NCI-H2196 (cell line): ENCODE measurements at regions not wholly inside any gene's neighbourhood (a gene's known extent, or its start where the extent isn't known, plus 50 kb on each side); places are given as distances from the start of the nearest gene placed in this dataset.
"Not testable (repeated sequence)": the region's sequence is repeated elsewhere in the genome, so short reads cannot be mapped to it uniquely, and the experiment has no call there.

Experiments used
- DNase-seq: peaks from one replicate; lab custom pipeline; 2025; ENCODE audit not compliant: unreplicated experiment; lab: John Stamatoyannopoulos, UW

- DNase-seq: no peak
Measured at GRCh38 chr12:11535127-11535526, 114.3 kb upstream of the ETV6 start.

- DNase-seq: no peak
Measured at GRCh38 chr12:11539156-11539555, 110.3 kb upstream of the ETV6 start.

- DNase-seq: no peak
Measured at GRCh38 chr12:11540156-11540555, 109.3 kb upstream of the ETV6 start.

GRCh38 chr12:11540615-11541310, 108.7 kb upstream of the ETV6 start:
- DNase-seq: no peak

- no peak for DNase-seq
Measured at GRCh38 chr12:11542599-11542998, 106.9 kb upstream of the ETV6 start.

GRCh38 chr12:11543457-11544158, 105.9 kb upstream of the ETV6 start:
- no peak for DNase-seq

GRCh38 chr12:11545484-11546330, 103.8 kb upstream of the ETV6 start:
- no peak for DNase-seq

GRCh38 chr12:11546582-11547270, 102.7 kb upstream of the ETV6 start:
- not testable (repeated sequence) for DNase-seq

GRCh38 chr12:11547271-11547646, 102.2 kb upstream of the ETV6 start:
- DNase-seq: not testable (repeated sequence)

- no peak for DNase-seq
Measured at GRCh38 chr12:11549119-11549518, 100.4 kb upstream of the ETV6 start.

- DNase-seq: peak; percentile 48
Measured at GRCh38 chr12:11553871-11554533, 95.5 kb upstream of the ETV6 start.

GRCh38 chr12:11555195-11555594, 94.3 kb upstream of the ETV6 start:
- DNase-seq: no peak

GRCh38 chr12:11555743-11556625, 93.5 kb upstream of the ETV6 start:
- no peak for DNase-seq

GRCh38 chr12:11556682-11557081, 92.8 kb upstream of the ETV6 start:
- no peak for DNase-seq

- DNase-seq: no peak
Measured at GRCh38 chr12:11559626-11560340, 89.7 kb upstream of the ETV6 start.

- DNase-seq: no peak
Measured at GRCh38 chr12:11561411-11561810, 88.1 kb upstream of the ETV6 start.

- DNase-seq: no peak
Measured at GRCh38 chr12:11563785-11564739, 85.4 kb upstream of the ETV6 start.
